HG03575 (cell line): ENCODE measurements at regions not wholly inside any gene's neighbourhood (a gene's known extent, or its start where the extent isn't known, plus 50 kb on each side); places are given as distances from the start of the nearest gene placed in this dataset.

Experiments used
- ATAC-seq: cut with Tn5 transposase; IDR thresholded peaks from one replicate; pipeline ENCODE4 v1.9.1; 2021; ENCODE audit not compliant: unreplicated experiment, insufficient number of reproducible peaks, low FRiP score; ENCODE audit errors: extremely low read depth

GRCh38 chr20:39822667-39823066, 860.5 kb downstream of the DHX35 start:
- ATAC-seq = no peak

GRCh38 chr20:39813190-39813829, 851.2 kb downstream of the DHX35 start:
- no peak for ATAC-seq

- ATAC-seq = no peak
Measured at GRCh38 chr20:39812116-39812515, 850.0 kb downstream of the DHX35 start.

- no peak for ATAC-seq
Measured at GRCh38 chr20:39810309-39810708, 848.2 kb downstream of the DHX35 start.

GRCh38 chr20:39808613-39809012, 846.5 kb downstream of the DHX35 start:
- ATAC-seq = no peak

- no peak for ATAC-seq
Measured at GRCh38 chr20:39800548-39800947, 838.4 kb downstream of the DHX35 start.

GRCh38 chr20:39800111-39800510, 838.0 kb downstream of the DHX35 start:
- ATAC-seq = no peak

GRCh38 chr20:39799366-39799965, 837.3 kb downstream of the DHX35 start:
- ATAC-seq = no peak

GRCh38 chr20:39795401-39796272, 833.5 kb downstream of the DHX35 start:
- no peak for ATAC-seq

GRCh38 chr20:39792334-39792733, 830.2 kb downstream of the DHX35 start:
- ATAC-seq = no peak

GRCh38 chr20:39789411-39789810, 827.3 kb downstream of the DHX35 start:
- no peak for ATAC-seq

GRCh38 chr20:39785252-39785917, 823.2 kb downstream of the DHX35 start:
- ATAC-seq = no peak

GRCh38 chr20:39784693-39785092, 822.5 kb downstream of the DHX35 start:
- ATAC-seq = no peak

GRCh38 chr20:39778847-39779604, 816.9 kb downstream of the DHX35 start:
- ATAC-seq = no peak

GRCh38 chr20:39778431-39778830, 816.3 kb downstream of the DHX35 start:
- no peak for ATAC-seq

- ATAC-seq = no peak
Measured at GRCh38 chr20:39777610-39778009, 815.5 kb downstream of the DHX35 start.

- ATAC-seq = no peak
Measured at GRCh38 chr20:39775110-39775509, 813.0 kb downstream of the DHX35 start.

GRCh38 chr20:39773380-39774000, 811.3 kb downstream of the DHX35 start:
- ATAC-seq = no peak
